H7 (cell line): ENCODE measurements at regions not wholly inside any gene's neighbourhood (a gene's known extent, or its start where the extent isn't known, plus 50 kb on each side); places are given as distances from the start of the nearest gene placed in this dataset.

Experiments used
- DNase-seq: peaks from one replicate; pipeline ENCODE4 v3.0.0; 2012
- H3K27me3 ChIP-seq: 2 replicates; pipeline ENCODE4 v1.6.0; 2011; ENCODE audit warnings: mild to moderate bottlenecking, low read length; ENCODE audit not compliant: control insufficient read depth, insufficient read depth
- H3K36me3 ChIP-seq: replicated peaks from 2 replicates; pipeline ENCODE4 v1.5.1; 2011; ENCODE audit warnings: low read length; ENCODE audit not compliant: control insufficient read depth, insufficient read depth
- H3K4me3 ChIP-seq: 2 replicates; pipeline ENCODE4 v1.5.1; 2011; ENCODE audit warnings: low read depth, mild to moderate bottlenecking, control low read depth, low read length, moderate library complexity; ENCODE audit not compliant: insufficient read depth

DNA sequence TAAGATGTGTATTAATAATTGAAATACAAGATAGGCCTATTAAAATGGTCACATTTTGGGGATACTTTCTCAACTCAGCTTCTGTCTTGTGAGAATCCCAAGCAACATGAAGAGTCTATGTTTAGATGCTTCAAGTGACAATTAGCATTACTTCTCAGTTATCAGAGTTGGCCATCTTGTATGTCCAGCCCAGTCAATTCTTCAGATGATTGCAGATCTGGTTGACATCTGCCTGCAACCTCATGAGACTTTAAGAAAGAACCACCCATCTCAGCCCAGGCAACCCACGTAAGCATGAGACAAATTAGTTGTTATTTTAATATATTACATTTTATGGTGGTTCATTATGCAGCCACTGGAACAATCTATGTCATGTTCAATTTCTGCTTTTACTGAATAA, 256.5 kb downstream of the TENT5A start:
- H3K27me3 ChIP-seq, result no peaks in the 10 kb centered on the region
- no peak overlapping the region for H3K4me3 ChIP-seq
- H3K36me3 ChIP-seq, result no peaks in the 10 kb centered on the region
- DNase-seq, result no peak

DNA sequence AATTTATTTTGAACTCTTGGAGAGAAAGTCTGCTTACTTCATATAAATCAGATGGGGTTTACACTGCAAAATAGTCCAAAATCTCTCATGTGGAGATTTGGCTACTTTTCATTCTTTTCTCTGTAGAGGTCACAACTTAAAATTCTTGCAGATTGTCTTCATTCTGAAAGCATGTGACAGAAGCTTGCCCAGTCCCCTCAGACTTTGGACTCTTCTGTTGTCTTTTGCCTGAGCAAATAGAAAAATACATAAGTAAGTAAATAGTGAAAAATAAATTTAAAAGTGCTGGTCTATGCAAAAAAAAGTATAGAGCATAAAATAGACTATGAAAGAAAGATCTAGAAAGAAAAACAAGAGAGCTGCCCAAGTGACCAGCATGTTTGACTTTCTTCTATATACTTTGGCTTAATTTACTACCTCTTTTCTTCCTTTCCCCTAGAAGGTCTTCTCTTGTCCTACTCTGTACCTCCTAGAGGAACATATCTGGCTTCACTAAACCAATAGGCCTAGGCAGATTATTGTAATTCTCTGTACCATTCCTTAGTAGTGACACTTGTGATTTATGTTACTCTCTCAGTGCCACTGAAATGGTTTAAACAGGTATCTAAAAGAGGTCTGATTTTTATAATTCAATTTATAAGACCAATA, 260.9 kb downstream of the TENT5A start:
- no peaks in the 10 kb centered on the region for H3K36me3 ChIP-seq
- H3K4me3 ChIP-seq, result no peak overlapping the region
- no peak for DNase-seq
- H3K27me3 ChIP-seq, result no peaks in the 10 kb centered on the region

DNA sequence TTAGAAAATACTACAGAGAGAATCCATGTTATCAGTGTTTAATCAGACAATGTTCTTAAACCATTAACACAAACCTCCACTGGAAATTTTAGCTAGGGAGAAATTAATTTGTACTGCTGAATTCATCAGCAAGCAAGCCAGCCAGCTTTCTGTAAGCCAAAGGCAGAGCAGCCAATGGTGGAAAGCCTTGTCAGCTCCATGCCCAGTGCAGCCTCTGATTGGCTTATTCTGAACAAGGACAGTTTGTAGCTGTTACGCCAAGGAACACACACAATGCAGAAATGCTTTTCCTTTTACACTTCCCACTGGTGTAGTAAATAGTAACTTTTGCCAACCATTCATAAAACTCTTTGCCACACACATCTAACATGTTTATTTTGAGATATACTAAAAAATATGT, 265.0 kb downstream of the TENT5A start:
- no peak for DNase-seq
- Histone ChIP-seq H3K4me3 (no peak overlapping the region), H3K27me3 (no peaks in the 10 kb centered on the region), H3K36me3 (no peaks in the 10 kb centered on the region)

DNA sequence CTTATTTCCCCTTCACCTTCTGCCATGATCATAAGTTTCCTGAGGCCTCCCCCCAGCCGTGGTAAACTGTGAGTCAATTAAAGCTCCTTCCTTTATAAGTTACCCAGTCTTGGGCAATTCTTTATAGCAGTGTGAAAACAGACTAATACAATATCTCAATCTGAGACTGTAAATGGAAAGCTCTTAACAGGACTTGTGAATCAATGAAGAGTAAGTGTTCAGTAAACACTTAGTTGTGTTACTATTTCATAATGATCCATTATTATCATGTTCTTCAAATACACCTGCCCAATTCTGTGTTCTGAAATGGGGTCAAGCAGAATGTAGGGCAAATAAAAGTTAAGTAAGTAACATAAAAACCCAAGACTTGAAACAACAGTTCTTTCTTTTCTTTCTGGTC, 266.2 kb downstream of the TENT5A start:
- H3K4me3 ChIP-seq, result no peak overlapping the region
- no peaks in the 10 kb centered on the region for H3K27me3 ChIP-seq
- no peaks in the 10 kb centered on the region for H3K36me3 ChIP-seq
- DNase-seq, result no peak

DNA sequence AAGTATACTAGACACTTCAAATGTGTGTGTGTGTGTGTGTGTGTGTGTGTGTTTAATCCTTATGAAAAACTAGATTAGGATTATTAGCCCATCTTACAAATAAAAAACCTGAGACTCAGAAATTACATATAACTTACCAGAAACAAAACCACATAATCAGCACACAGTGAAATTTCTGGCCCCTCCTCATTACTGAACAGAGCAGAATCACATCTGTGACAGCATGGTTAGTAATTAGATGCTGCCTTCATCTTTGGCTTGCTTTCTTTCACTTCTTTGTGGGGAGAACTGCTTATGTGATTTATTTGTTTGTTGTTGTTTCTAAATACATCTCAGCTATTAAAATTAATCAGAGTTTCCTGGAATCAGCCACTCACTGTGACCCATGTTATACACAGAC, 267.1 kb downstream of the TENT5A start:
- Histone ChIP-seq H3K27me3 (no peaks in the 10 kb centered on the region), H3K36me3 (no peaks in the 10 kb centered on the region), H3K4me3 (no peak overlapping the region)
- DNase-seq, result no peak

DNA sequence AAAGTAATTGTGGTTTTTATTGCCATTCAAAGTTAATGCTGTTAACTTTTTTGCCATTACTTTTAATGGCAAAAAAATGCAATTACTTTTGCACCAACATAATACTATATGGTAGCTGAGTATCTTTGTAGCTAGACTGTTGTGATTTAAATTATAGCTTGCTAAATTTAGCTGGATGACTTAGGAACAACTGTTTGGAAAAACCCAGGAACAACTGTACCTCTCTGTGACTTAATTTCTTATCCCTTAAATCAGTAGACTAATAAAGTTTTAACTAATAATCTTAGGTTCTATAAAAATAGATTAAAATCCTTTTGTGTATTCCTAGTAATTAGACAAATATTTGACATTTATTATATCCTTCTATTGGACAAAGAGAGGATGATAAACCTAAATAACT, 268.2 kb downstream of the TENT5A start:
- Histone ChIP-seq H3K36me3 (no peaks in the 10 kb centered on the region), H3K4me3 (no peak overlapping the region), H3K27me3 (no peaks in the 10 kb centered on the region)
- no peak for DNase-seq

DNA sequence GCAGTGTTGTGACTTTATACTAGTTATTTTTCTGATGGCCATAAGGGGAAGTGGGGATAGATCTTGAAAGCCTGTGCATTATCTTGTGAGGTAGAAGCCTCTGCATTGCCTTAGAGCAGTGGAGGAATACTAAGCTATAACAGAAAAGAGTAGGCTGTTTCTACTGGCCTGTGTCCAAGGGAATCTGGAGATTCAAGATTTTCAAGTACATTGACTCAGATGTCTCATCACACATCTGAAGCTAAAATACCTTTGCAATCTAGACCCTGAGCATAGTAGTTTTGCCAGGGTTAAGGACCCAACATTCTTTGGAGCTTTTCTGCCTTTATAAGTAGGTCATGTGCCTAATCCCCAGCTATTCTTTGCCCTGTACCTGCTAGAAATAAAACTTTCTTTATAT, 272.3 kb downstream of the TENT5A start:
- DNase-seq, result no peak
- Histone ChIP-seq H3K27me3 (no peaks in the 10 kb centered on the region), H3K36me3 (no peaks in the 10 kb centered on the region), H3K4me3 (no peak overlapping the region)

DNA sequence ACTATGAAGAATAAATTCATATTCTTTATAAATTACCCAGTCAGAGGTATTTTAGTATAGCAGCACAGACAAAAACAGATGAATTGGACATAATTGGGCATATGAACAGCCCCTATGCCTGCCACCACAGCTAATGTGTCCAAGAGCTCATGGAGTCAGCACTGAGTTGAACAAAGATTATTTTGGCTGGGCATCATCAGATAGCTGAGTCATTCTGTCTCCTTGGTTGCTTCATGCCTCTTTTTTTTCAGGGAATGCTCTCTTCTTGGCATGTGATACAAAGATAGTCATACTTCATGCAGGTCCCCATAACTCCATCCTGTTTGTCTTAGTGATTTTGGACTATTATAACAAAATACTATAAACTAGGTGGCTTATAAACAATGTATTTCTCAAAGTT, 275.6 kb downstream of the TENT5A start:
- DNase-seq, result no peak
- Histone ChIP-seq H3K36me3 (no peaks in the 10 kb centered on the region), H3K27me3 (no peaks in the 10 kb centered on the region), H3K4me3 (no peak overlapping the region)

DNA sequence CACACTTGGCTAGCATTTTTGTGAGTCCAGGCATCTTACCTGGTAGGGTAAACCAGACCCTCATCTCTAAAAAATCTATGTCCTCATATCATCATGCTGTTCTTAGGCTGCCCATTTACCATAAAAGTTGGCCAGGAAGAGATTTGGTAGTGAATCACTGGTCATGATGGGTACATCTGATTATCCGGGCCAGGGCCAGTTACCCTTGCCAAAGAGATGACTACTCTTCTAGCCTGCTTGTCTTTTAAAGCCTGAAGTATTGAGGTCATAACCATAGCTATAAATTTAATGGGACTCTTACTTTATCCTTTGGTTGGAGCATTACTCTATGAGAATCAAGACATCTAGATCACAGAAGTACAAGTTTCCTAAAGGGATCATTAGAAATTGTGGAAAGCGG, 276.8 kb downstream of the TENT5A start:
- Histone ChIP-seq H3K4me3 (no peak overlapping the region), H3K27me3 (no peaks in the 10 kb centered on the region), H3K36me3 (no peaks in the 10 kb centered on the region)
- no peak for DNase-seq

DNA sequence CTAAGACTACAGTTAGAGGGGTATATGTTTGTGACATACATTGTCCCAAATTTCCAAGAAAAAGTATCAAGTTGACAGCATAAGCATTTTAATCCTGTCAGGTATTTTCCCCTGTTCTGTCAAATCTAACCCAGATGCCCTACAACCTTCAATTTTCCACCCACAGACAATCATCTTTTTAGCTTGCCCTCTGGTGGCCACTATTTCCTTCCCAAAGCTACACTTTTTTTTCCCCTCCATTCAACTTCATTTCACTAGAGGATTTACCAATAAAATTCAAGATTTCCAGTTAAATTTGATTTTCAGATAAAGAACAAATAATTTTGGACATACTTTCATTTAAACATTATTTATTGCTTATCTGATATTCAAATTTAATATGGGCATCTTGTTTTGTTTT, 286.6 kb downstream of the TENT5A start:
- H3K4me3 ChIP-seq, result no peak overlapping the region
- peak; percentile 3 for DNase-seq
- no peaks in the 10 kb centered on the region for H3K27me3 ChIP-seq
- H3K36me3 ChIP-seq, result no peaks in the 10 kb centered on the region

DNA sequence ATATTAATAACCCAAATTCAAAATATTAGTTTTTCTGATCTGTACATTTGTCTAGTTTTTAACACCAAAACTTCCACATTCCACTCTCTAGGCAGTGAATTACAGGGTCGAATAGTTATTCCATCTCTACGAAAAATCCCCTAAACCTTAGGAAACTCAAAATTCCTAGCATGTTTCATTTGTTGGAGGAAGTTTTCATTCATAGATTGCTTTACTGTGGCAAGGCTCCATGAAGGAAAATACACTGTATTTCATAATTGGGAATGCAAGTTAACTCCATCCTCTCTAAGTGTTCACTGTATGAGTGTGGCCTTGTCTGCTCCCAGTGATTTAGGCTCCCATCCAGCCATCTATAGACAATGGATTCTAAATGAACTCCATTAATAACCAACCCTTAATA, 296.1 kb downstream of the TENT5A start:
- Histone ChIP-seq H3K36me3 (no peaks in the 10 kb centered on the region), H3K27me3 (no peaks in the 10 kb centered on the region), H3K4me3 (no peak overlapping the region)
- DNase-seq, result no peak

DNA sequence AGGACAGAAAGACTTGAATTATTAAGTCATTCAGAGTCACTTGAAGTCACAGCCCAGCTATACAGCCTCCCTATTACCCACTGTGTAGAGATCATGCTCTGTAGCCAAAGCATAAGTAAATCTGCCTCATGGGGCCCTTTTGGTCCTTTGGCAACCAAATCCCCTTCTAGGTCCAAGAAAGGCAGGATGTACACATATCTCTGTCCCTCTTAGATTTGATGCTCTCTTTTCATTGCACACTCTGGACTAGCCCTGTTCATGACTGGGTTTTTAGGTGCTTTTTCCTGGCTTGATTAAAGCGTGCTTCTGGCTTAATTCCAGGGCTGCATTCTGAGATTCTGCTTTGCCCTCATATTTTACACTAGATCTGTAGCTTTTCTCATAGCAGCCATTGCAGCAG, 296.8 kb downstream of the TENT5A start:
- H3K4me3 ChIP-seq, result no peak overlapping the region
- no peaks in the 10 kb centered on the region for H3K27me3 ChIP-seq
- H3K36me3 ChIP-seq, result no peaks in the 10 kb centered on the region
- no peak for DNase-seq

DNA sequence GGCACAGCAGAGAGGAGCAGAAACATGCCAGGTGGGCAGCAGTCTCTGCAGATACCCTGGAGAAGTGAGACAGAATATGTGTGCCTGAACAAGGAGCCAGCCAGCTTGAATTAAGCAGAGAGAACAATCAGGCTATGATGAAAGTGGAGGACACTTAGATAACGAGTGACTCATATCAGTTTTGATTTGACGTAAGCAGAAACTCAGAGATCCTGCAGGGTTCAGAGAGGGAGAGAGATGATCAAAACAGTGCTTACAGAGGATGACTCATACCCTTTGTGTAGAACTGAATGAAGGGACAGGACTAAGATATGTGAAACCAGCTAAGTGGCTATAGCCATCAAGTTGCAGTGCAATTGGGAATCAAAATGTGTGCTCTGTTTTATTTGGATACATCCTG, 300.7 kb downstream of the TENT5A start:
- Histone ChIP-seq H3K4me3 (no peak overlapping the region), H3K27me3 (no peaks in the 10 kb centered on the region), H3K36me3 (no peaks in the 10 kb centered on the region)
- no peak for DNase-seq

DNA sequence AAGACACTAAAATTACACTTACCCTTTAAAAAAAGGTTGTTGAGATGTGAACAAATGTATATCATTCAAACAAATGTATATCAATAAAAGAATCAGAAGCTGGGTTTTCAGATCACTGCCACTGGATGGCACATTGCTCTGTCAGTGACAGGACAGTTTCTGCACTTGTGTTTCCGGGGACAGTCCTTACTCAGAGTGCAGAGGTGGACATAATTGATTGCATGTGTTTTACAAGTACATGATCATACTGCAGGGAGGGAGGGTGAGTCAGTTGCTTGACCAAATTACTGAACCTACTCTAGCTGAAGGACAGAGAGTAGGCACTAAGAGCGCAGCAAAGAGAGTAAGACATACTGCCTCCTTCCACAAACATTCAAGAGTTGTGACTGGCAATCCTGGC, 302.3 kb downstream of the TENT5A start:
- DNase-seq, result no peak
- no peaks in the 10 kb centered on the region for H3K36me3 ChIP-seq
- H3K4me3 ChIP-seq, result no peak overlapping the region
- no peaks in the 10 kb centered on the region for H3K27me3 ChIP-seq

DNA sequence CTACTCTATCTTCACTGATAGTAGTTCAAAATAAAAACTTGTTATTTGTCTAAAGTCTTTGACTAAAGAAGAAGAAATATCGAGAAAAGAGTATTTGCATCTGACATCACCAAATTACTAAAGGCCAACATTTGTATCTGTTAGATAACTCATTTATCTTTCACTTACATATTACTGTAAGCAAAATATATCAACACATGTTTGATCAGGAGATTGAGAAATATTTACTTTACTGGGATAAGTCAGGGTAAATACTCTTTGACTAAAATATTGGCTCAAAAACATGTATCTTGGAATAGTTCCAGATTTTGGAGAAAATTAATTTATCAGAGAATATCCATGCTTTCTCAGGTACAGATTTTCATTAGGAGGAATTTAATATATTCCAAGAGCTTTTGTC, 306.0 kb downstream of the TENT5A start:
- H3K4me3 ChIP-seq, result no peak overlapping the region
- H3K36me3 ChIP-seq, result no peaks in the 10 kb centered on the region
- H3K27me3 ChIP-seq, result no peaks in the 10 kb centered on the region
- DNase-seq, result no peak

DNA sequence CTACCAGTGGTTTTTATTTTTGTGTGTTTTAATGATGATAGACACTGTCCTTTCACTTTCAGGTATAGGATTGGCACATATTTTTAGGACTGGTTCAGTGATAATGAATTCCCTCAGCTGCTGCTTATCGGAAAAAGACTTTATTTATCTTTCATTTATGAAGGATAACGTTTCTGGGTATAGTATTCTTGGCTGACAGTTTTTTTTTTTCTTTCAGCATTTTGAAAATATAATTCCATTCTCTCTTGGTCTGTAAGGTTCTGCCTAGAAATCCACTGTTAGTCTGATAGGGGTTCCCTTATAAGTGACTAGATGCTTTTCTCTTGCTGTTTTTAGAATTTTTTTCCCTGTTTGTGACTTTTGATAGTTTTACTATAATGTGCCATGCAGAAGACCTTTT, 313.1 kb downstream of the TENT5A start:
- H3K36me3 ChIP-seq, result no peaks in the 10 kb centered on the region
- no peaks in the 10 kb centered on the region for H3K27me3 ChIP-seq
- H3K4me3 ChIP-seq, result no peak overlapping the region
- DNase-seq, result no peak
